ENCODE measurements at regions not wholly inside any gene's neighbourhood (a gene's known extent, or its start where the extent isn't known, plus 50 kb on each side); places are given as distances from the start of the nearest gene placed in this dataset.

GRCh38 chr22:26775394-26775793 is 118.0 kb downstream of the MIAT start:
- Histone ChIP-seq H3K27ac (no peak overlapping the region), H3K36me3 (no peaks in the 10 kb centered on the region), H3K4me3 (no peak overlapping the region), H3K9me3 (peaks cover 0 to 5% of the 10 kb centered on the region in 2 donors), H3K4me1 (ENCODE audit: insufficient read depth) (no peaks in the 10 kb centered on the region), H3K27me3 (no peaks in the 10 kb centered on the region)
- no peak for DNase-seq
- 96 to 97% (median 97%) methylated on average over 3 of the region's 3 CpGs for WGBS, 3 donors
- no peak for TF ChIP-seq EP300 (IDR thresholded peaks at IDR 0.05)
- intact Hi-C loops (cut with DNase I) = no loop called here

GRCh38 chr22:26777156-26777801 is 119.9 kb downstream of the MIAT start:
- no peak for DNase-seq
- Histone ChIP-seq H3K4me1 (ENCODE audit: insufficient read depth) (no peaks in the 10 kb centered on the region), H3K9me3 (peaks cover 0 to 5% of the 10 kb centered on the region in 2 donors), H3K27me3 (no peaks in the 10 kb centered on the region), H3K4me3 (no peak overlapping the region), H3K27ac (no peak overlapping the region), H3K36me3 (no peaks in the 10 kb centered on the region)
- intact Hi-C loops (cut with DNase I) = no loop called here
- TF ChIP-seq CTCF (IDR thresholded peaks at IDR 0.05) (no peak), POLR2A (IDR thresholded peaks at IDR 0.05) (no peak), EP300 (IDR thresholded peaks at IDR 0.05) (no peak)
- WGBS, 3 donors = 72 to 76% (median 74%) methylated on average over 6 of the region's 6 CpGs

DNA sequence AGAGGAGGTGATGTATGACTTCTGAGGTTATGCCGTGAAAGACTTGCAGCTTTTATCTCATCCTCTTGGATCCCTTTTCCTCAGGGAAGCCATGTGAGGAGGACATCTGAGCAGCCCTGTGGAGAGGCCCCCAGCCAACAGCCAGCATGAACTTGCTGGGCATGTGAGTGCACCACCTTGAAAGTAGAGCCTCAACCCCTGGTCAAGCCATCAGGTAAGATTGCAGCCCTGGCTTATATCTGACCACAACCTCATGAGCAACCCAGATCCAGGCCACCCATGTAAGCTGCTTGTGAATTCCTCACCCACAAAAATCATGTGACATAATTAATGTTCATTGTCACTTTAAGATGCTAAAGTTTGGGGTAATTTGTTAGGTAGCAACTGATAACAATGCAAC is 121.0 kb downstream of the MIAT start:
- no peak overlapping the region for H3K4me3 ChIP-seq
- no peaks in the 10 kb centered on the region for H3K27me3 ChIP-seq
- TF ChIP-seq POLR2A (IDR thresholded peaks at IDR 0.05) (no peak), EP300 (IDR thresholded peaks at IDR 0.05) (no peak), CTCF (IDR thresholded peaks at IDR 0.05) (no peak)
- H3K27ac ChIP-seq = no peak overlapping the region
- no peak for DNase-seq
- H3K4me1 ChIP-seq (ENCODE audit: insufficient read depth) = no peaks in the 10 kb centered on the region
- no peaks in the 10 kb centered on the region for H3K36me3 ChIP-seq
- peaks cover 0 to 5% of the 10 kb centered on the region in 2 donors for H3K9me3 ChIP-seq
- intact Hi-C loops (cut with DNase I) = no loop called here
- 56 to 72% (median 64%) methylated on average over 1 of the region's 1 CpG for WGBS, 3 donors

- H3K4me3 ChIP-seq = no peak overlapping the region
- no peaks in the 10 kb centered on the region for H3K36me3 ChIP-seq
- no peak overlapping the region for H3K27ac ChIP-seq
- TF ChIP-seq CTCF (IDR thresholded peaks at IDR 0.05) = no peak
- no peak for TF ChIP-seq EP300 (IDR thresholded peaks at IDR 0.05)
- TF ChIP-seq POLR2A (IDR thresholded peaks at IDR 0.05) = no peak
- H3K4me1 ChIP-seq (ENCODE audit: insufficient read depth) = no peaks in the 10 kb centered on the region
- H3K27me3 ChIP-seq = no peaks in the 10 kb centered on the region
- WGBS, 3 donors = 85 to 86% (median 86%) methylated on average over 3 of the region's 3 CpGs
- intact Hi-C loops (cut with DNase I) = no loop called here
- H3K9me3 ChIP-seq = peaks cover 0 to 5% of the 10 kb centered on the region in 2 donors
- no peak for DNase-seq
Observed at GRCh38 chr22:26779108-26779507, 121.7 kb downstream of the MIAT start.

- Histone ChIP-seq H3K9me3 (peaks cover 0 to 5% of the 10 kb centered on the region in 2 donors), H3K27ac (no peak overlapping the region), H3K36me3 (no peaks in the 10 kb centered on the region), H3K4me3 (no peak overlapping the region), H3K27me3 (no peaks in the 10 kb centered on the region), H3K4me1 (ENCODE audit: insufficient read depth) (no peaks in the 10 kb centered on the region)
- WGBS, 3 donors = 93 to 97% (median 94%) methylated on average over 3 of the region's 3 CpGs
- DNase-seq = no peak
- TF ChIP-seq CTCF (IDR thresholded peaks at IDR 0.05) (no peak), POLR2A (IDR thresholded peaks at IDR 0.05) (no peak), EP300 (IDR thresholded peaks at IDR 0.05) (no peak)
- intact Hi-C loops (cut with DNase I) = no loop called here
Observed at GRCh38 chr22:26779929-26780328, 122.5 kb downstream of the MIAT start.
